Liver (tissue), 3 donors: ENCODE measurements at regions not wholly inside any gene's neighbourhood (a gene's known extent, or its start where the extent isn't known, plus 50 kb on each side); places are given as distances from the start of the nearest gene placed in this dataset.

ENCODE experiments used
- FOXA1 ChIP-seq: IDR thresholded peaks from 2 replicates; pipeline ENCODE4 v1.6.1; 2016; ENCODE audit warnings: antibody characterized with exemption
- GABPA ChIP-seq, 2 donors: IDR thresholded peaks in 1 of 2; conservative IDR thresholded peaks in 1 of 2; 2 replicates each; pipeline ENCODE4 v1.6.1; 2016; ENCODE audit warnings: antibody characterized with exemption in 2 of 2, mild to moderate bottlenecking in 1 of 2, moderate library complexity in 1 of 2
- MAX ChIP-seq: IDR thresholded peaks from 2 replicates; pipeline ENCODE4 v1.6.1; 2016; ENCODE audit warnings: antibody characterized with exemption
- TAF1 ChIP-seq: conservative IDR thresholded peaks from 2 replicates; pipeline ENCODE4 v1.6.1; 2016; ENCODE audit warnings: antibody characterized with exemption, mild to moderate bottlenecking
- YY1 ChIP-seq: IDR thresholded peaks from 2 replicates; pipeline ENCODE4 v1.6.1; 2016; ENCODE audit warnings: antibody characterized with exemption, mild to moderate bottlenecking
- TF ChIP-seq, protein P1 (sequence below): fragments of 150-350 bp; IDR thresholded peaks from 2 replicates; pipeline ENCODE4 v1.5.1; 2017; ENCODE audit warnings: improper control_type of control experiment, low read depth, low read length; ENCODE audit not compliant: missing input control
- TF ChIP-seq, protein P2 (sequence below): IDR thresholded peaks from 2 replicates; pipeline ENCODE4 v1.6.1; 2016; ENCODE audit warnings: antibody characterized with exemption, mild to moderate bottlenecking
- donor health status: healthy.
- donor health status: healthy.

GRCh38 chr5:111993242-111993641 lies 236.2 kb upstream of the NREP start:
- TF ChIP-seq, protein P1, sequence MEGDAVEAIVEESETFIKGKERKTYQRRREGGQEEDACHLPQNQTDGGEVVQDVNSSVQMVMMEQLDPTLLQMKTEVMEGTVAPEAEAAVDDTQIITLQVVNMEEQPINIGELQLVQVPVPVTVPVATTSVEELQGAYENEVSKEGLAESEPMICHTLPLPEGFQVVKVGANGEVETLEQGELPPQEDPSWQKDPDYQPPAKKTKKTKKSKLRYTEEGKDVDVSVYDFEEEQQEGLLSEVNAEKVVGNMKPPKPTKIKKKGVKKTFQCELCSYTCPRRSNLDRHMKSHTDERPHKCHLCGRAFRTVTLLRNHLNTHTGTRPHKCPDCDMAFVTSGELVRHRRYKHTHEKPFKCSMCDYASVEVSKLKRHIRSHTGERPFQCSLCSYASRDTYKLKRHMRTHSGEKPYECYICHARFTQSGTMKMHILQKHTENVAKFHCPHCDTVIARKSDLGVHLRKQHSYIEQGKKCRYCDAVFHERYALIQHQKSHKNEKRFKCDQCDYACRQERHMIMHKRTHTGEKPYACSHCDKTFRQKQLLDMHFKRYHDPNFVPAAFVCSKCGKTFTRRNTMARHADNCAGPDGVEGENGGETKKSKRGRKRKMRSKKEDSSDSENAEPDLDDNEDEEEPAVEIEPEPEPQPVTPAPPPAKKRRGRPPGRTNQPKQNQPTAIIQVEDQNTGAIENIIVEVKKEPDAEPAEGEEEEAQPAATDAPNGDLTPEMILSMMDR = no peak
- TF ChIP-seq, protein P2, sequence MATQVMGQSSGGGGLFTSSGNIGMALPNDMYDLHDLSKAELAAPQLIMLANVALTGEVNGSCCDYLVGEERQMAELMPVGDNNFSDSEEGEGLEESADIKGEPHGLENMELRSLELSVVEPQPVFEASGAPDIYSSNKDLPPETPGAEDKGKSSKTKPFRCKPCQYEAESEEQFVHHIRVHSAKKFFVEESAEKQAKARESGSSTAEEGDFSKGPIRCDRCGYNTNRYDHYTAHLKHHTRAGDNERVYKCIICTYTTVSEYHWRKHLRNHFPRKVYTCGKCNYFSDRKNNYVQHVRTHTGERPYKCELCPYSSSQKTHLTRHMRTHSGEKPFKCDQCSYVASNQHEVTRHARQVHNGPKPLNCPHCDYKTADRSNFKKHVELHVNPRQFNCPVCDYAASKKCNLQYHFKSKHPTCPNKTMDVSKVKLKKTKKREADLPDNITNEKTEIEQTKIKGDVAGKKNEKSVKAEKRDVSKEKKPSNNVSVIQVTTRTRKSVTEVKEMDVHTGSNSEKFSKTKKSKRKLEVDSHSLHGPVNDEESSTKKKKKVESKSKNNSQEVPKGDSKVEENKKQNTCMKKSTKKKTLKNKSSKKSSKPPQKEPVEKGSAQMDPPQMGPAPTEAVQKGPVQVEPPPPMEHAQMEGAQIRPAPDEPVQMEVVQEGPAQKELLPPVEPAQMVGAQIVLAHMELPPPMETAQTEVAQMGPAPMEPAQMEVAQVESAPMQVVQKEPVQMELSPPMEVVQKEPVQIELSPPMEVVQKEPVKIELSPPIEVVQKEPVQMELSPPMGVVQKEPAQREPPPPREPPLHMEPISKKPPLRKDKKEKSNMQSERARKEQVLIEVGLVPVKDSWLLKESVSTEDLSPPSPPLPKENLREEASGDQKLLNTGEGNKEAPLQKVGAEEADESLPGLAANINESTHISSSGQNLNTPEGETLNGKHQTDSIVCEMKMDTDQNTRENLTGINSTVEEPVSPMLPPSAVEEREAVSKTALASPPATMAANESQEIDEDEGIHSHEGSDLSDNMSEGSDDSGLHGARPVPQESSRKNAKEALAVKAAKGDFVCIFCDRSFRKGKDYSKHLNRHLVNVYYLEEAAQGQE = no peak
- no peak for TF ChIP-seq GABPA (IDR thresholded peaks at IDR 0.05 in 1 of 2, conservative IDR thresholded peaks at IDR 0.05 in 1 of 2)
- no peak for TF ChIP-seq MAX
- no peak for TF ChIP-seq FOXA1
- no peak for TF ChIP-seq TAF1
- TF ChIP-seq YY1 = no peak
